HG03280 (cell line): ENCODE measurements at regions not wholly inside any gene's neighbourhood (a gene's known extent, or its start where the extent isn't known, plus 50 kb on each side); places are given as distances from the start of the nearest gene placed in this dataset.
"Not testable (repeated sequence)": the region's sequence is repeated elsewhere in the genome, so short reads cannot be mapped to it uniquely, and the experiment has no call there.

ENCODE experiments used
- ATAC-seq: cut with Tn5 transposase; IDR thresholded peaks from one replicate; pipeline ENCODE4 v1.9.1; 2021; ENCODE audit warnings: mild to moderate bottlenecking, moderate library complexity; ENCODE audit not compliant: unreplicated experiment

DNA sequence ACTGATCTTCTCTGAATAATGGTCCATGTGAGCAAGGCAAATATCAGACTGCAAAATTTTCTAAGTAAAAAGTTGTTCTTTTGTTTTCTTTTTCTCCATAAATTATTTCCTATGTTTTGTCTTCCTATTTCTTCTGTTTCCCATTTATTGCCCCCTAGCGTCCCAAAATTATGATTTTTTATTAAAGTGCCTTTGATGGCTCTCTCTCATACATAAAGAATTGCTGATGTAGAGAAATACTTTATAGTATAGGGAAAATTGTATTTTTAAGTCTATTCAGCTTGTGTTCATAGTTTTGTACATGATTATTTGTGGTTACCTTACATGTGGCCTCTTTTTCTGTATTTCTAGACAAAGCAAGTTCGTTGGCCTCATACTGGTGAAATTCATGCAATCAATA is 1031.2 kb downstream of the EFNA5 start:
- ATAC-seq = no peak

- ATAC-seq = no peak
Measured at GRCh38 chr5:106637275-106637674, 1033.5 kb downstream of the EFNA5 start.

DNA sequence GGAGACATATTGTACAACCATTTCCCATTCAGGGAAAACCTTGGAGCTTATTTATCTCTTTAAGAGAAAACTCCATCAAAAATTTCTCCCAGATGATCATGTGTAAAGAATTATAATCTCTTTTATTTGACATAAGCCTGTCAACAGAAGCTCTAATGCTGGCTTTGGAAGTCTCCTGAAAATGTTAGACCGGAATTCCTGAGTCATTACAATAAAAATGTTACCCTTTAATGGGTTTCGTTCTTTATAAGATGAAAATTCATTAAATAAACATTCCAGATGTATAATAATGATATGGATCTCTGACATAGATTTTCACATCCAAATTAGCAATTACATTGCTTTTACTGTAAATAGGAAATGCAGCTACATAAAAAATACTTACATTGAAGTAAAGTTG is 1036.4 kb downstream of the EFNA5 start:
- no peak for ATAC-seq

DNA sequence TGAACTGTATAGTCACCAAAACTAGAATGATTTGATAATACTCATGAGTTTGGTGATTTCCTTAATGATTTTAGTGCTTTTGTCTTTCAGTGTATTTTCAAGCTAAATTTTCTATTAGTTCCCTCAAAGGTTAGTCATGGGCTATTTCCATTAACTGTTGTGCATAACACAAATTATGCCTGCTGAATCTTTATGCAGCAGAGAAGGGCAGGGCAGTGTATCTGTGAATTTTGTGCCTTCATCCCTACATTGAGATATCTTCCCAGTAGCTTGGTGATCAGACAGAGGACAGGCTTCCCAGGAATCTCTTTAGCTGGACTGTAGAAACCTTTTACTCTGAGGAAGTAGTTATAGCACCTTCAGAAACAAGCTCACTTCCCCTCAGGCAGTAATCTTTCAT is 1036.9 kb downstream of the EFNA5 start:
- no peak for ATAC-seq

GRCh38 chr5:106628456-106628855 is 1042.3 kb downstream of the EFNA5 start:
- not testable (repeated sequence) for ATAC-seq

DNA sequence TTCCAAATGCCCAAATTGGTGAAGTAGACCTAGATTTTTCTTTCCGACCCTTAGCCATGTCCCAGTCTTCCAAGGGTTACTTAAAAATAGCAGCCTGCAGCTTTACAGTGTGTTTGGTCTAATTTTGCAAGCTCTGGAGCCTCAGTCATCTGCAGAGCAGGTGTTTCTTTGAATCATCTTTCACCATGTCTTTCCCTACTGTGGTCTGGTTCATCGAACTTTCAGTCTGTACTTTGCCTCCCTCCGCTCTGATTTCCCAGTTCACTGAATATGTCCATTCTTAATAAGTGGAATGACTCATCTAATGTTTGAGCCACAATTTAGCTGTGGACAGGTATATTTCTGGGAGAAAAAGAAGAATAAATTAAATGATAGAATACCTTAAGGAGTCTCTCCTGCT is 1060.7 kb downstream of the EFNA5 start:
- no peak for ATAC-seq

GRCh38 chr5:106601620-106602019 is 1069.1 kb downstream of the EFNA5 start:
- ATAC-seq = no peak

DNA sequence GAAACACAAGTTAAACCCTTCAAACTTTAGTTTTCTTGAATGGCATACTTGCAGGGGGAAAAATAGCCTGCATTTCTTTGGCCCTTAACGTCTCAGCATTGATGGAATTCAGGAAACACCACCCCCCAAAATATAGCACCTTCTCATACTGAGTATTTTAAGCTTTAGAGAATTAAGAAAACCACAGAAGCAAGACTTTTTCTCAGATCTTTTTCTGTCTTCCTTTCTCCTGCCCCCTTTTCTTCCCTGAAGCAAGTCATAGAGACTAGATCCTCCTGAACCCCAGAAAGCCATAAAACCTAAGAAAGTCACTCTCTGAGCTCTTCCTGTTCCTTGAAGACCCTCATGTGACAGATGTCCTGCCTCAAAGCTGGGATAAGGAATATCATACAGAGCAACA is 1069.9 kb downstream of the EFNA5 start:
- no peak for ATAC-seq

DNA sequence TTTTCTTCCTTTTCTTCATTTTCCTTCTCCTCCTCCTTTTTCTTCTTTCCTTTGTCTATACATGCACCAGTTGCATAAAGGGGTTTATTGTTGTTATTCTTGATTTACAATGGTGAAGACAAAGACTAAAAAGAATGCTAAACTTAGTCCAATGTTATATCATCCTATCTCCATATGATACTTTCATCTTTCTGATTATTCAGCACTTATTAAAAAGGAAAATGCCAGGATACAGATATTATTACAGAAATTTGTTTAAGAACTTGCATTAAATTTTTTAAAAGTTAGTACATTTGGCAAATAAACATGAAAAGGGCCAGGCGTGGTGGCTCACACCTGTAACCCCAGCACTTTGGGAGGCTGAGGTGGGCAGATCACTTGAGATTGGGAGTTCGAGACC is 1074.9 kb downstream of the EFNA5 start:
- ATAC-seq = no peak

DNA sequence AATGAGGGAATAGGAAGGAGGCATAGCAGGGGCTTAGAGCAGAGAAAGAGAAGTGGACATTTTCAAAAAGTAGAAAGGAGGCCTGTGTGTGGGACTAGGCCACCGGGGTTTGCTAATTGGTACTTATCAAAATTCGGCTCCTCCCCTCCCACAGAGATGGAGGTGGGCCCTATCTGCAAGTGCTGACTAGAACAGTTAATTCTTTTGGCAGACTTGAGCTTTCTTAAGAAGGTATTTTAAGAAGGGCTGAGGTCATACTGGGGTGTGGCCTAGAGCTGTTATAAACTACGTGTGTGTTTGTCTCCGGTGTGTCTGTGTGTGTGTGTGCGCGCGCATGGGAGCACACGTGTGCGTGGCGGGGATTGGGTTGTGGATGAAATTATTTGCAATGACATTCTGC is 1086.5 kb downstream of the EFNA5 start:
- no peak for ATAC-seq

DNA sequence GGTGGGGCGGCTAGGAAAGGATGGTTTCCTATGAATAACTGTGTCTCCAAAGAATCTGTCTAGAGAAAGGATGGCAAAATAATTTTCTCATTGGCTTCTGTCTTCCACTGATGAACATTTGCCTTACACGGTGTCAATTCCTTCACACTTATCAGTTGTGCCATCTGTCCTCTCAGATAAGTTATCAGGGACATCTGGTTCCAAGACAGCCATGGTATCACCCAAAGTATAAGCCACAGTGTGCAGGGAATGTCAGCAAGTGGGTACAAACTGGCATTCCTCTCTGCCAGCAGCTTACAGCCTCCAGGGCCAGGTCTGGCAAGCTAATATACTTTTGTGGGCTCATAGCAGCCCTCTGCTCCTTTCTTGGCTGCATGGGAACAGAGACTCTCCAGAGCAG is 1092.0 kb downstream of the EFNA5 start:
- no peak for ATAC-seq

- no peak for ATAC-seq
Measured at GRCh38 chr5:106574820-106575219, 1095.9 kb downstream of the EFNA5 start.

DNA sequence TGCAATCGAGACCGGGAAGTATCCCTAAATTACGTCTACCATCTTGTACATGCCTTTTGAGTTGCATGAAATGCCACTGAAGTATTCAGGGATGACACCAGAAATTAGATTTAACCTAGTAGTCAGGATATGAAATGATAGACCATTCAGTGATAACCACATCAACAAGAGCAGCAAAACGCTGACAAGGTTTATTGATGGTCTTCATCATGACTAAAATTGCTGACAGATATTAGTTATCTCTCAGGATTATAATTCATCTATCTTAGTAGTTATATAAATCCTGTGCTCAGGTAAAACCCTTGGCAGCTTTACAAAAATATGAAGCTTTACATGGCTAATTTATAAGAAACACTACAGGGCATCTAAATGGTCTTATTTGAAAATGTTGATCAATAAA is 1104.7 kb downstream of the EFNA5 start:
- no peak for ATAC-seq

DNA sequence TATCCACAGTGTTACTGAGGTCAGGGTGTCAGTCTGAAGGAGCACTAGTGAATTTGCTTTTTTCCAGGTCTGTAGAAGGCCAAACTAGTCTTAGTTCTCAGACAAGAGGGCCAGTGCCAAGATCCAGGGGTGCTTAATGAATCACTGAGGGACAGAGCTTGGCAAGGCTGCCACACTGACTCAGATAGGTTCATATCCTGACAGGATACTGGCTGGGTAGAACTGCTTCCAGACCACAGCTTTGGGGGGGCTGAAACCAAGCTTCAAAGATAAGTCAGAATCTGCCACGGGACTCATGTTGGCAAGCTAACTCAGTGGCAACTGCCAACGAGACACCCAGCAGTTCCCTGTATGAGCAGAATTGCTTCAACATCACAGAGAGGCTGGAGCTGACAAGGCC is 1125.4 kb downstream of the EFNA5 start:
- ATAC-seq = no peak

DNA sequence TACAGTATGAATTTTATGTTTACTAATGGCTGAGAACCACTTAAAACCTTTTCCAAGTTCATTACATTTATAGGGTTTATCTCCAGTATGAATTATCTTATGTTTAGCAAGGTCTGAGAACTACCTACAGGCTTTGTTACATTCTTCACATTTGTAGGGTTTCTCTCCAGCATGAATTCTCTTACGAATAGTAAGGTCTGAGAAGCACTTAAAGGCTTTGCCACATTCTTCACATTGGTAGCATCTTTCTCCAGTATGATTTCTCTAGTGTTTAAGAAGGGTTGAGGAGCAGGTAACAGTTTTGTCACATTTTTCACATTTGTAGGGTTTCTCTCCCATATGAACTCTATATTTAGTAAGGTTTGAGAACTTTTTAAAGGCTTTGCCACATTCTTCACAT is 1127.4 kb downstream of the EFNA5 start:
- no peak for ATAC-seq

GRCh38 chr5:106530150-106530549 is 1140.6 kb downstream of the EFNA5 start:
- ATAC-seq = no peak

GRCh38 chr5:106525438-106525837 is 1145.3 kb downstream of the EFNA5 start:
- no peak for ATAC-seq

DNA sequence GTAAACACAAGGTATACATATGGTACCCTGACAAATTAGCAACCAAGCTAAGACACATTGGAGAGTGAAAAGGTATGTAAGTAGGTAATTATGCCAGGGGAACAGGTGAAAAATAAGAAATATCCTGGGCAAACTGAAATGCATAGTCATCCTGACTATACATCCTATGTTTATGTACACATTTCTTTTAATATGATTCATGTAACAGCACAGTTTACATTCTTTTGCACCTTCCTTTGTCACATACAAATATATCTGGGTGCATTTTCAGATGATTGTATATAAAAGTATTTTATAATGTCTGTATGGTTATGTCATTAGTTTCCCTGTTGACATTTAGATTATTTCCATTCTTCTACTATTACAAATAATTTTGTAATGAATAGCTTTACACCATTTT is 1146.9 kb downstream of the EFNA5 start:
- no peak for ATAC-seq

- no peak for ATAC-seq
Measured at GRCh38 chr5:106522296-106522695, 1148.4 kb downstream of the EFNA5 start.

DNA sequence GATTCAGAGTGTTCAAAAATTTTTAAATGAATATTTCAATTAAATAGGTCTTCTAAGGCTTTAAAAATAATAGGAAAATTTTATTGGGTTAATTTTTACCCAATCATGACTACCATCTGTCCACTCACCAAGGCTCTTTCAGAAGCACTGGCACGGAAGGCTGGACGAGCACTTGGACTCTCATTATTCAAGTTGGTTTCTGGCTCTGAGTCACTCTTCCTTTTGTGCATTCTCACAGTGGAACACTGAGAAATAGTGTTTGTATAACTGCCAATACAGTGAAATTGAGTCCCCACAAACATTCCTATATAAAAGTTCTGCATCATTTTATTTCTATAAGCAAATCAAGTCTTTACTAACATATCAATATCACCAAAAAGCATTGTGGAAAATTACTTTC is 1149.0 kb downstream of the EFNA5 start:
- no peak for ATAC-seq

DNA sequence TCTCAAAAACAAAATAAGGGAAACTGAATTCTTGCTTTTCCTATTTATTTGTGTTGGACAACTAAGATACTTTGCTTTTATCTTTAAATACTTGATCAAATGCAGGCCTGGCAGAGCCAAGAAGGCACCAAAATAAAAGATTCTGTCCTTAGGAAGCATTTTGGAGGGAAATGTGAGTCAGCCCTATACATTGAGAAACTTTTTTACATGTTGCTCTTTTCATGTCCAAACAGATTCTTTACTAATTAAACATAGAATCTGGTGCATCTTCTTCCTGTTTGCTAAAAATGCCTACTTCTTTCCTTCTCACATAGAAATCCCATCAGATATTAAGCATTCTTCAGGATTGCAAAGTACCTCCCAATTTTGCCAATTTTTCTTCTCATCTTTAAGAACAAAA is 1160.4 kb downstream of the EFNA5 start:
- no peak for ATAC-seq

- no peak for ATAC-seq
Measured at GRCh38 chr5:106508894-106509293, 1161.8 kb downstream of the EFNA5 start.

DNA sequence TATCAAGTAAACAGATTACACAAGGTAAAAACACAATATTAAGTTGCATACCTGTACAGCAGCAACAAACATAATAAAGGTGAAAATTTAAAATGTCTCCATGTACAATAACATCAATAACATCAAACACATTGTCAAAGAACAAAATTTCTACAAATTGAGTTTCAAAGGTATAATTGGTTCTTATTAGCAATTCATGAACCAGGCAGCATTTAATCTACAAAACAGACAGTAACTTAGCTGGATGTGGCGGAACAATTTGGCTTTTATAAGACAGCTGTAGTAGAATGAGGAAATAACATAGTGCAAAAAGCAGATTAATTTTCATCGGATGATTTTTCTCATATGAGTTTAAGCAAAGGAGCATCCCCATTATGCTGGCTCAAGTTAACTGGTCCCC is 1176.8 kb downstream of the EFNA5 start:
- no peak for ATAC-seq

- no peak for ATAC-seq
Measured at GRCh38 chr5:106489004-106489403, 1181.7 kb downstream of the EFNA5 start.
